GM12874 (cell line): ENCODE measurements at regions not wholly inside any gene's neighbourhood (a gene's known extent, or its start where the extent isn't known, plus 50 kb on each side); places are given as distances from the start of the nearest gene placed in this dataset.

ENCODE experiments used
- TF ChIP-seq, protein P1 (sequence below): IDR thresholded peaks from 2 replicates; pipeline ENCODE4 v1.5.1; 2011; ENCODE audit warnings: low read depth, mild to moderate bottlenecking, control low read depth, low read length, moderate library complexity; ENCODE audit not compliant: insufficient read depth

DNA sequence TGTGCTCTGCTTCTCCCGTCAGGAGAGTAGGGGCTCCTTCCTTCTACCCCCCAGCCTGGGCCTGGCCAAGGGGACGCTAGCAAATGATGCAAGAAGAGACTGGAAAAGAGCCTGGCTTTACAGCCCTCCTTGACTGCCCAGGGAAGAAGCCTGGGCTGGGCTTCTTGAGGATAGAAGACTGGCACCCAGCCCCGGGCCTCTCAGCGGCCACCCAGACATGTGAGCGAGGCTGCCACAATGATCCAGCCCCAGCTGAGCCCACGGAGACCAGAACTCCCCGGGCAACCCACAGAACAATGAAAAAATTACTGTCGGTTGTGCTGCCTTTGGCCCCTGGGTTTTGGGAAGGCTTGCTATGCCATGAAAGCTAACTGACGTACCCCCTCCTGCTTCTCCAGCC lies 100.6 kb upstream of the PRR20G start:
- TF ChIP-seq, protein P1, sequence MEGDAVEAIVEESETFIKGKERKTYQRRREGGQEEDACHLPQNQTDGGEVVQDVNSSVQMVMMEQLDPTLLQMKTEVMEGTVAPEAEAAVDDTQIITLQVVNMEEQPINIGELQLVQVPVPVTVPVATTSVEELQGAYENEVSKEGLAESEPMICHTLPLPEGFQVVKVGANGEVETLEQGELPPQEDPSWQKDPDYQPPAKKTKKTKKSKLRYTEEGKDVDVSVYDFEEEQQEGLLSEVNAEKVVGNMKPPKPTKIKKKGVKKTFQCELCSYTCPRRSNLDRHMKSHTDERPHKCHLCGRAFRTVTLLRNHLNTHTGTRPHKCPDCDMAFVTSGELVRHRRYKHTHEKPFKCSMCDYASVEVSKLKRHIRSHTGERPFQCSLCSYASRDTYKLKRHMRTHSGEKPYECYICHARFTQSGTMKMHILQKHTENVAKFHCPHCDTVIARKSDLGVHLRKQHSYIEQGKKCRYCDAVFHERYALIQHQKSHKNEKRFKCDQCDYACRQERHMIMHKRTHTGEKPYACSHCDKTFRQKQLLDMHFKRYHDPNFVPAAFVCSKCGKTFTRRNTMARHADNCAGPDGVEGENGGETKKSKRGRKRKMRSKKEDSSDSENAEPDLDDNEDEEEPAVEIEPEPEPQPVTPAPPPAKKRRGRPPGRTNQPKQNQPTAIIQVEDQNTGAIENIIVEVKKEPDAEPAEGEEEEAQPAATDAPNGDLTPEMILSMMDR, result no peak

DNA sequence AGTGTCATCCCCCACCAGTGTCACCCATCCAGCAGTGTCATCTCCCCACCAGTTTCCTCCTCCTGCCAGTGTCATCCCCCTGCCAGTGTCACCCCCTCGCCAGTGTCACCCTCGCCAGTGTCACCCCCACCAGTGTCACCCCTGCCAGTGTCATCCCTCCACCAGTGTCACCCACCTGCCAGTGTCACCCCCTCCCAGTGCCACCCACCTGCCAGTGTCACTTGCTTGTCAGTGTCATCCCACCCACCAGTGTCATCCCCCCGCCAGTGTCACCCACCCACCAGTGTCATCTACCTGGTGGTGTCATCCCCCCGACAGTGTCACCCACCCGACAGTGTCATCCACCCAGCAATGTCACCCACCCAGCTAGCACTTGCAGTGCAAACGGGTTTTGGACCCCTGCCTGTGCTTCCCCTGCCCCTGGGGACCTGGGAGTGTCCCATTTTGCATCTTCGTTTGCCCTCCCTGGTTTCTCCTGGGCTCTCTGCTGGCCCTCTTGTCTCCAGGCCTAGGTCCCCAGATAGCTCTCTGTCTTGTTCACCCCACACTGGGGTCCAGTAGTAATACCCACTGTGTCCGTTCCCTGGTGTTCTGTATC lies 99.8 kb upstream of the PRR20G start:
- TF ChIP-seq, protein P1, result no peak

DNA sequence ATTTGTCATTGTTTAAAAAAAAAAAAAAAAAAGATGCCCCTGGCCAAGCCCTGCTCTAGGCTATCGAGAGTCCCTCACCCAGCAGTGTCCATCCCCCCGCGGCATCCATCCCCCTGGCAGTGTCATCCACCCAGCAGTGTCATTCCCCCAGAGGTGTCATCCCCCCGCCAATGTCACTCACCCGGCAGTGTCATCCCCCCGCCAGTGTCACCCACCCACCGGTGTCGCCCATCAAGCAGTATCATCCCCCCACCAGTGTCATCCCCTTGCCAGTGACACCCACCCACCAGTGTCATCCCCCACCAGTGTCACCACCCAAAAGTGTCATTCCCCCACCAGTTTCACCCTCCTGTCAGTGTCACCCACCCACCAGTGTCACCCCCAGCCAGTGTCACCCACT lies 99.3 kb upstream of the PRR20G start:
- TF ChIP-seq, protein P1, result no peak

DNA sequence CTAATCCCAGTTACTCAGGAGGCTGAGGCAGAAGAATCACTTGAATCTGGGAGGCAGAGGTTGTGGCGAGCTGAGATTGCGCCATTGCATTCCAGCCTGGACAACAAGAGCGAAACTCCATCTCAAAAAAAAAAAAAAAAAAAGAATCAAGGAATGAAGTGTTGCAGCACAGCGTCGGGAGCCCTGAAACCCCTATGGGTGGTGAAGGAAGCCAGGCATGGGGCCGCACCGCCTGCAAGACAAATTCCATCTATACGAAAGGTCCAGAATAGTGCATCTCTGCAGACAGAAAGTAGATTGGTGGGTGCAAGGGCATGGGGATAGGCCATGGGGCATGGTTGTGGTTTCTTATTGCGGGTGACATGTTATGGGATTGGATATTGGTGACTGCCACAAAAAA lies 98.6 kb upstream of the PRR20G start:
- TF ChIP-seq, protein P1, result no peak

DNA sequence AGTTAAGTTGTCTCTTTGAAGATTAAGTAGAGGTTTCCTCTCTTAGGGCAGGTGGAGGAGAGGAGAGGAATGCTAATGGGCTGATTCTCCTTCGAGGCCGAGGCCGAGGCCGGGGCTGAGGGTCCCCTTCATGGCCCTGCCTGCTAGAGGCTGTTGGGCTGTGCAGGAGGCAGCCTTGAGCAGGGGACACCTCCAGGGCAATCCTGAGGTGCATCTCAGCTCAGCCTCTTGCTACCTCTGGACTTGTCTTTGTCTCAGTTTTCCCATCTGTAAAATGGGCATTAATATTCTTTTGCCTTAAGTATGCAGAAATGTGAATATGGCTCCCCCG lies 97.7 kb upstream of the PRR20G start:
- TF ChIP-seq, protein P1, result no peak

DNA sequence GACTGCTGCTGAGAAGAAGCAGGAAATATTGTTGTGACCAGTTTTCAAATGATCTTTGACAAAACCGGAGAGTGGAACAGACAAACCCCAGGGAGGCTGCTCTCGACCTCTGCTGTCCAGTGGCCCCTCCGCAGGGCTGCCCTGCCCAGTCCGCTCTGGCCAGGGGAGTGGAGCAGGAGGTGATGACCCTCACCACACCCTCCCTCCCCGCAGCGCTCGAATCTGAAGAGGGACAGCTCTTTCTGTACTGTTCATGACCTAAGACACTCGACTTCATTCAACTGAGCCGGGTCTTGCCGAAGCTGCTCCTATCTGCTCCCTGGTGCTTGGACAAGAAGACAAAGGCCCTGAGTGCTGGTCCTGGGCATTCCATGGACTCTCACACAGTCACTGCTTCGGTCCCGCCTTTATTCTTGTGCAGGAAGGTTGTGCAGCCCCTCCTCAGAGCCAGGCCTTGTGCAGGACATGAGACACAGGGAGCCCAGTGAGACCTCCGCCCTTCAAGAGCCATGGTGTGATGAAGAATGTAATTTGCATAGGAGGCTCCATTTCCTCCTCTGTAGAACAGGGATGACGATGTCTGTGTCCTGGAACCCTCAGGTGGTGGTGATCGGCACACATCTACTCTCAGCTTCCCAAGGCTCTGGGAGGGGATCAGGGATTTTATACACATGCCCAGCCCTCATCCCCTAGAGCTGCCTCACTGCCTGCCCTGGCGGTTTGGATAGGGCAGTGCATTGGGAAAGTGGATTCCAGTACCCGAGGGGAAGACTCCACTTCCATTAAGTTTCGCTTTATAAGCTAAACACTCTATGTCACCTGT lies 97.1 kb upstream of the PRR20G start:
- TF ChIP-seq, protein P1, result no peak

DNA sequence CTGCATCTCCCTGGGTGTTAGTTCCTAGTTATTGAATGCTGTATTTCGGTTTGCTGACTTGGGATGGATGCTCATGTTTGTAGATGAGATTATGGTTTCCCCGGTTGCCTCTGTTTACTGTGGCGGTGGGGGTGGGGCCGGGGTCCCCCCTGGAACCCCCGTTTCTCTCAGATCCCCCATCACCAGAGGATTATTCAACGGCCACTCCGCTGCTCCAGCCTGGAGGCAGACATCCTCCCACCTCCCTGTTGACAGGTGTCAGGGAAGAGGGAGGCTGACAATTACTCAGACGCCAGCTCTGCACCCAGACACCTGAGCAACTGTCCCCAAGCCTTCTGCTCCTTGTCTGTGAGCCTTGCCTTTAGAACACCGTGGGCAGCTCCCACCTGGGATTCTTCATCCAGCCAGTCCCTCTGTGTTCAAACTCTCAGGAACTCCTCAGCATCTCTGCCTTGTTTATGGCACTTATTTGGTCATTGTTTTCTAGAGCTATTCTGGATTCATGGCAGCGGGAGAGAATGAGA lies 95.9 kb upstream of the PRR20G start:
- TF ChIP-seq, protein P1, result no peak
